Osteocyte (in vitro differentiated cells): ENCODE measurements at regions not wholly inside any gene's neighbourhood (a gene's known extent, or its start where the extent isn't known, plus 50 kb on each side); places are given as distances from the start of the nearest gene placed in this dataset.

Experiments
- DNase-seq: peaks from one replicate; pipeline ENCODE4 v3.0.0; 2021; ENCODE audit warnings: mixed read lengths; ENCODE audit not compliant: unreplicated experiment; ENCODE audit errors: extremely low spot score
- H3K27ac Mint-ChIP-seq: one replicate; pipeline ENCODE4 v1.8.0; 2021; ENCODE audit warnings: mild to moderate bottlenecking, mixed read lengths; ENCODE audit not compliant: unreplicated experiment
- H3K27me3 Mint-ChIP-seq: one replicate; pipeline ENCODE4 v1.8.0; 2021; ENCODE audit warnings: mixed read lengths; ENCODE audit not compliant: unreplicated experiment
- H3K36me3 Mint-ChIP-seq: one replicate; pipeline ENCODE4 v1.8.0; 2021; ENCODE audit warnings: mixed read lengths; ENCODE audit not compliant: unreplicated experiment
- H3K4me1 Mint-ChIP-seq: one replicate; pipeline ENCODE4 v1.8.0; 2021; ENCODE audit warnings: mixed read lengths; ENCODE audit not compliant: unreplicated experiment
- H3K4me3 Mint-ChIP-seq: one replicate; pipeline ENCODE4 v1.8.0; 2021; ENCODE audit warnings: mild to moderate bottlenecking, moderate library complexity, mixed read lengths; ENCODE audit not compliant: unreplicated experiment
- H3K9me3 Mint-ChIP-seq: one replicate; pipeline ENCODE4 v1.8.0; 2021; ENCODE audit warnings: mixed read lengths; ENCODE audit not compliant: unreplicated experiment
- CTCF ChIP-seq: fragments of 200-600 bp; sonication (generic); IDR thresholded peaks from 2 replicates; pipeline ENCODE4 v1.5.0; 2021; ENCODE audit warnings: antibody characterized with exemption, mild to moderate bottlenecking, moderate library complexity

GRCh38 chr9:79166005-79166404 lies 405.8 kb upstream of the TLE4 start:
- Mint-ChIP-seq H3K4me1 (no peaks in the 10 kb centered on the region), H3K27me3 (no peaks in the 10 kb centered on the region), H3K36me3 (no peaks in the 10 kb centered on the region), H3K9me3 (peaks cover 15% of the 10 kb centered on the region), H3K4me3 (no peak overlapping the region), H3K27ac (no peak overlapping the region)
- DNase-seq = no peak
- no peak for TF ChIP-seq CTCF

GRCh38 chr9:79170643-79171042 lies 401.1 kb upstream of the TLE4 start:
- H3K27me3 Mint-ChIP-seq = no peaks in the 10 kb centered on the region
- TF ChIP-seq CTCF = no peak
- H3K4me3 Mint-ChIP-seq = no peak overlapping the region
- H3K36me3 Mint-ChIP-seq = no peaks in the 10 kb centered on the region
- H3K9me3 Mint-ChIP-seq = peaks cover 16% of the 10 kb centered on the region
- no peak for DNase-seq
- H3K27ac Mint-ChIP-seq = no peak overlapping the region
- H3K4me1 Mint-ChIP-seq = no peaks in the 10 kb centered on the region

- Mint-ChIP-seq H3K4me1 (peaks cover 6% of the 10 kb centered on the region), H3K27me3 (no peaks in the 10 kb centered on the region), H3K9me3 (peaks cover 16% of the 10 kb centered on the region), H3K4me3 (no peak overlapping the region), H3K27ac (no peak overlapping the region), H3K36me3 (no peaks in the 10 kb centered on the region)
- no peak for TF ChIP-seq CTCF
- DNase-seq = no peak
These were observed 397.8 kb upstream of the TLE4 start for GRCh38 chr9:79173932-79174331.

DNA sequence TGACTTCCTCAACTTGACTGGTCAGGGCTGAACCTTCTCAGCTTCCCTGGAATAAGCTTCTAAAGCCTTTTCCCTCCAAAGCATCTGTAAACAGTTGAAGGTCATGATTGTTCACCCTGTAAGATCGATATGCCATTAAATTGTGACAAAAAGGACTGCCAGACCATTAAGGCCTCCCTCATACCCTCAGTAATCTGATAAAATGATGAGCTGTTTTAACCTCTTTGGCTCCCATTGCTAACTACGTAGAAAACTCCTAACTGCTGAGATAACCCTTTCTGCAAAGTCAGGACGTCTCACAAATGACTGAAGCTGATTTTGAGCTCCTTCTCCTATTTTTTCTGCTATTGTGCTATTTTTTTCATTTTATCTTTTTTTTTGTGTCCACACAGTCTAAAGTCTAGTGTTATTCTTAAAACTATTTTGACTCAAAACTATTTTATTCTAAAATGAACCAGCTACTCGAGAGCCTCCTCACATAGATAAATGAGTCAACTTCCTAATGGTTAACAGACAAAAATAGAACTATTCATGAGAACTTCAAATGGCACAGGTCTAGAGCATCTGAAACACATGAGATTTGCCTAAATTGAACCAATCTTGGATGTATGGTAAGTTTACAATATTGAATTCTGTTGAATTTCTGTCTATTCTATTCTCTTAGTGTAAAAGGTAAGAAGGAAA lies 395.6 kb upstream of the TLE4 start:
- no peaks in the 10 kb centered on the region for H3K36me3 Mint-ChIP-seq
- TF ChIP-seq CTCF = no peak
- H3K4me1 Mint-ChIP-seq = peaks cover 6% of the 10 kb centered on the region
- H3K4me3 Mint-ChIP-seq = no peak overlapping the region
- H3K27me3 Mint-ChIP-seq = no peaks in the 10 kb centered on the region
- no peaks in the 10 kb centered on the region for H3K9me3 Mint-ChIP-seq
- DNase-seq = no peak
- no peak overlapping the region for H3K27ac Mint-ChIP-seq

DNA sequence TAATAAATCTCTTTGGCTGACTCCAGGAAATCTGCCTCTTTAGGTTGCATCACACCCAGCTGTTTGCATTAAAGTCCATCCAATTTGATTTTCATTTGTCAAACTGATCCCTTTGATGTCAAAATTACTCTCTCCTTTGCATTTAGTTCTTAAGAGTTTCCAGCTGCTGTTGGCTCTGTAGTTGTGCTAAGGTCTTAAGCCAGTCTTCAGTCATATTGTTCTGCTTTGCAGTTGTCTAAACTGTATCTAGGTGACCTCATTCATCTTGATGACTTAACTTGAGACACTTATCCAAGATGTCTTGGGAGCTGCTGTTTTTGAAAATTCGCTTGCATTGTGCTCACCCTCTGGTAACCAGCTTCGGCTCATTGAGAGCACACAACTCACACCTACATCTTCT lies 386.9 kb upstream of the TLE4 start:
- Mint-ChIP-seq H3K9me3 (peaks cover 13% of the 10 kb centered on the region), H3K36me3 (peaks cover 4% of the 10 kb centered on the region), H3K4me3 (no peak overlapping the region), H3K27ac (no peak overlapping the region), H3K4me1 (no peaks in the 10 kb centered on the region), H3K27me3 (no peaks in the 10 kb centered on the region)
- no peak for TF ChIP-seq CTCF
- DNase-seq = no peak
